Omental fat pad (tissue), 3 donors: ENCODE measurements at regions not wholly inside any gene's neighbourhood (a gene's known extent, or its start where the extent isn't known, plus 50 kb on each side); places are given as distances from the start of the nearest gene placed in this dataset.
A peak's percentile ranks its signal among the peaks of the same experiment; 100 is the strongest.

Experiments used
- ATAC-seq: fragments of 150-250 bp; one replicate; pipeline ENCODE4 v1.9.1; 2016; ENCODE audit warnings: mild to moderate bottlenecking, moderate library complexity; ENCODE audit not compliant: low FRiP score
- DNase-seq: peaks from one replicate; pipeline ENCODE4 v3.0.0-alpha.2; 2019; ENCODE audit warnings: low spot score
- CTCF ChIP-seq, 3 donors: fragments of 450-650 bp; IDR thresholded peaks; one replicate each; pipeline ENCODE4 v1.5.1; 2016 to 2017; ENCODE audit warnings: antibody characterized with exemption in 3 of 3, mild to moderate bottlenecking in 3 of 3, moderate library complexity in 2 of 3

GRCh38 chr1:213324859-213325258, 273.8 kb downstream of the RPS6KC1 start:
- DNase-seq (no peak), ATAC-seq (no peak)

DNA sequence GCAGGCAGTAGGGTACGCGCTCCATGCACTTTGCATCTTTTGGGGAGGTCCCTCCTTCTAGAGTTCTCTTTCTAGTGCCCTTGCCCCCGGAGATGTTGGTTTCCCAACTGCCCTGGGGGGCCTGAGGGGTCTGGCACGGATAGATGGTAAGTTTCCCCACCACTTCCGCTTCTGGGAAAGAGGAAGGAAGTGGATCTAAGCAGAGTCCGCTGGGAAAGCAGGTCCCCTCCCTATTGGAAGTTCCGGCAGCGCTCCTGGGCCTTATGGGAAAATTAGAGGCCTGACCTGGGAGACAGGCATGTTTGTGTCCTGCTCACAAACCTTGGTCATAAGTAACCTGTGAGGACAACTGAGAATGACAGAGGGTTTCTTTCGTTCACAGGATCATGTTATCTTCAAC, 274.4 kb downstream of the RPS6KC1 start:
- TF ChIP-seq CTCF (IDR thresholded peaks at IDR 0.05) = no peak
- ATAC-seq (no peak), DNase-seq (no peak)

More at GRCh38 chr1:213324859-213325258, 273.8 kb downstream of the RPS6KC1 start:
- no peak for TF ChIP-seq CTCF (IDR thresholded peaks at IDR 0.05)

DNA sequence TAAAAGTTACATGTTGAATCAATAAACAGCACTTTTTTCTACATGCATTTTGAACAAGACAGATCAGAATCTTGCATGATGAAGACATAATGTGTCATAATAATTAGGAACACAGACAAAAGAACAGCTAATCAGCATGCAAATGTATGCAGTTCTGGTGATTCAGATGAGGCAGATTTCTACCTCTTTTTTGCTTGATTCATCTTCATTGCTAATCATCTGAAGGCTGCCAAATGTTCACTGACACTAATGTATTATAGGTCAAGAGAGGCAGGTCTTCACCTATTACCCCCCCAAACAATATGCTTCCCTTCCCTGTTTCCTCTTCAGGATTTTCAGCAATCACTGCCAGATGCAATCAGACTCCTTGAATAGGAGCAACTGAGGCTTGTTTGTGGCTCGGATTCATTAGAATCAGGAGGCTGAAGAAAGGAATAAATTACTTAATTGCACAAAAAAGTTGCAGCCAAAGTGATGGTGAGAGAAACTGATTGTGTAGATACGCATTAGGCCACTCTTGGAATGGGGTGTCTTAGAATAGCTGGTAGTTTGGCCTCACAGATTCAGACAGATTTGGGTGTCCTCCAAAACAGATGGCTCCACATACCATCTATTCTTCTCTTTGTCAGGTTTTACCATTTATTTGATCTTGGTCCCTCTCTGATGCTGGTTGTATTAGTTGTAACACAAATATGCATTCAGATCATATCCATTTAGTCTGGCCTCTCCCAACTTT, 275.4 kb downstream of the RPS6KC1 start:
- DNase-seq (no peak), ATAC-seq (no peak)
- no peak for TF ChIP-seq CTCF (IDR thresholded peaks at IDR 0.05)

- ATAC-seq = peak; percentile 70
- DNase-seq = no peak
- TF ChIP-seq CTCF (IDR thresholded peaks at IDR 0.05) = no peak
These were observed 276.1 kb downstream of the RPS6KC1 start for GRCh38 chr1:213327017-213327667.

DNA sequence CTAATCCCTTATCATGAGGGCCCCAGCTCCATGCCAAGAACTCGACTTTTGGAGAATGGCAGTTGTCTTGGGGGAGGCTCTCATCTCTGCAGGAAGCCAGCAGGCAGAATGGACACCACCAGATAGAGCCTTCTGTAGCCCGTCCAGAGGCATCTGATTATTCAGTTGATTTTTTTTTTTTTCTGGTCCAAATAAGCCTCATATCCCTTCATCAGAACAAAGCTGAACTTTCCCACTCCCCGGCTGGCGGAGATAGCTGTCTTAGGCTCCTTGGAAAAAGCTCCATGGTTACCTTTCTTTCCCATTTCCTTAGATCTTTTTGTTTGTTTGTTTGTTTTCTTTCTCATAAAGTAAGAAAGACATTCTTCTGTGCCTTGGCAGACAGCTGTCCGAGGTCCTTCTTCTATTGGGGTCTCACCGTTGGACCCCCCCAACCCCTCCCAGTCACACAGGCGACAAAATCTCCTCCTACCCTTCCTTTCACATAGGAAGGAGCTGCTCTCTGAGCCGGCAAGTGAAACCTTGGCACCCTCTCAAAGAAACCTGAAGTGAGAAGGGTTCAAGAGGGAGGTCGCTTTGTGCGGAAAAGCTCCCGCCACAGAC, 278.5 kb downstream of the RPS6KC1 start:
- no peak for DNase-seq
- TF ChIP-seq CTCF (IDR thresholded peaks at IDR 0.05) = no peak
- ATAC-seq = no peak

DNA sequence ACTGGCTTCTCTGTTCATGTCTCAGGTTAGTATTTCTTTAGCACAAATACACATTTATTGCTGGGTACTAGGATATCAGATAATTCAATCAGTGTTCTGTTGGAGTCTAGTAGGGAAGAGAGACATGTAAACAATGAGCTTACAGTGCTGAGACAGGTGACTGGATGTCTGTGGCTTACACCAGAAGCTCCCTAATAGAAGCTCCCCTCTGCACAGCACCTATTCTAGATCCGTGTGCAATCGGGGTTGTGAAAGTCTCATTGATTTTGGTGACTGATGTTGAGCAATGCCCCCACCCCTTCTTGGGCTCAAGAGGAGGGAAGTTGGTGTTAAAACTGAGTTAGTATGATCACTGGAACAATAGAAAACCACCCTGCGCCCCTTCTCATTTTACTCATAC, 279.2 kb downstream of the RPS6KC1 start:
- DNase-seq (no peak), ATAC-seq (no peak)
- TF ChIP-seq CTCF (IDR thresholded peaks at IDR 0.05) = no peak
